ENCODE measurements at regions not wholly inside any gene's neighbourhood (a gene's known extent, or its start where the extent isn't known, plus 50 kb on each side); places are given as distances from the start of the nearest gene placed in this dataset.

DNA sequence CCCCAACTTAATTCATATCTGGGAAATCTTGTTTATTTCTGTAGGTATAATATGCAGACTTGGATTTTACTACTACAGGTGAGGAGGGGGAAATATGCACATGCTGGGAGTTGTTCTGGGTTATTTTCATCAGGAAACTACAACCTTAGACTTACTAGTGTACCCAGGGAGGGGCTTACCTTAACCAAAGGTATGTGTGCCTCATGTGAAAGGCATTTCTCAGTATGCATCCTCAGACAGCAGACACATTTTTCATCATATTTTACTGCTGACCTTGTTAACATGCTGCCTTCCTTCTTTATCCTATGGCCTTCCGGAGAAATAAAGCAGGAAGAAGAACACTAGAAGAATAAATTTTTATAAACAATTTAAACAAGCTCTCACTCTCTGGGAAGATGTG is 214.9 kb downstream of the SPANXN4 start:
- TF ChIP-seq POLR2AphosphoS5 (IDR thresholded peaks at IDR 0.05) (no peak), EP300 (IDR thresholded peaks at IDR 0.05) (no peak), POLR2A (IDR thresholded peaks at IDR 0.05; ENCODE audit: low read depth) (no peak)
- TF ChIP-seq, protein P1, sequence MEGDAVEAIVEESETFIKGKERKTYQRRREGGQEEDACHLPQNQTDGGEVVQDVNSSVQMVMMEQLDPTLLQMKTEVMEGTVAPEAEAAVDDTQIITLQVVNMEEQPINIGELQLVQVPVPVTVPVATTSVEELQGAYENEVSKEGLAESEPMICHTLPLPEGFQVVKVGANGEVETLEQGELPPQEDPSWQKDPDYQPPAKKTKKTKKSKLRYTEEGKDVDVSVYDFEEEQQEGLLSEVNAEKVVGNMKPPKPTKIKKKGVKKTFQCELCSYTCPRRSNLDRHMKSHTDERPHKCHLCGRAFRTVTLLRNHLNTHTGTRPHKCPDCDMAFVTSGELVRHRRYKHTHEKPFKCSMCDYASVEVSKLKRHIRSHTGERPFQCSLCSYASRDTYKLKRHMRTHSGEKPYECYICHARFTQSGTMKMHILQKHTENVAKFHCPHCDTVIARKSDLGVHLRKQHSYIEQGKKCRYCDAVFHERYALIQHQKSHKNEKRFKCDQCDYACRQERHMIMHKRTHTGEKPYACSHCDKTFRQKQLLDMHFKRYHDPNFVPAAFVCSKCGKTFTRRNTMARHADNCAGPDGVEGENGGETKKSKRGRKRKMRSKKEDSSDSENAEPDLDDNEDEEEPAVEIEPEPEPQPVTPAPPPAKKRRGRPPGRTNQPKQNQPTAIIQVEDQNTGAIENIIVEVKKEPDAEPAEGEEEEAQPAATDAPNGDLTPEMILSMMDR (IDR thresholded peaks at IDR 0.05): no peak

Measured in esophagus muscularis mucosa (tissue), 4 donors.